Esophagus squamous epithelium (tissue), 4 donors: ENCODE measurements at regions not wholly inside any gene's neighbourhood (a gene's known extent, or its start where the extent isn't known, plus 50 kb on each side); places are given as distances from the start of the nearest gene placed in this dataset.

Experiments used
- CTCF ChIP-seq, 6 experiments: fragments of 450-650 bp in 4 of 6; fragments of 200-600 bp in 2 of 6; sonication (generic) in 2 of 6; IDR thresholded peaks; one replicate each; pipeline ENCODE4 v1.5.1; 2016 to 2019; ENCODE audit warnings: antibody characterized with exemption in 6 of 6, mild to moderate bottlenecking in 4 of 6, moderate library complexity in 4 of 6
- POLR2A ChIP-seq, 4 donors: fragments of 450-650 bp; IDR thresholded peaks; one replicate each; pipeline ENCODE4 v1.6.1; 2017; ENCODE audit warnings: antibody characterized with exemption in 4 of 4, mild to moderate bottlenecking in 4 of 4, moderate library complexity in 3 of 4

DNA sequence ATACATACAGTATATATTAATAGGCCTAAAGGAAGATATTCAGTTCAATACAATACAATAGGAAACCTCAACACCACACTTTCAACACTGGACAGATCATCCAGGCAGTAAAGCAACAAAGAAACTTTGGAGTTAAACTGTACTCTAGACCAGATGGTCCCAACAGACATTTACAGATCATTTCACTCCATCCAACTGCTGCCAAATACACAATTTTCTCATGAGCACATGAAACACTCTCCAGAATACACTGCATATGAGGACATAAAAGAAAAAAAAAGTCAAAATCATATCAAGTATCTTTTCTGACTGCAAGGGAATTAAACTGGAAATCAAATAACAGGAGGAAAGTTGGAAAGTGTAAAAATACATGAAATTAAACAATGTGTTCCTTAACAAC lies 607.5 kb upstream of the BRINP3 start:
- TF ChIP-seq POLR2A (IDR thresholded peaks at IDR 0.05) (no peak), CTCF (IDR thresholded peaks at IDR 0.05) (no peak)
